Glutamatergic neuron (in vitro differentiated cells): ENCODE measurements at regions not wholly inside any gene's neighbourhood (a gene's known extent, or its start where the extent isn't known, plus 50 kb on each side); places are given as distances from the start of the nearest gene placed in this dataset.

Source experiments
- DNase-seq: peaks from one replicate; pipeline ENCODE4 v3.0.0; 2022
- H3K27ac Mint-ChIP-seq: one replicate; pipeline ENCODE4 v1.8.0; 2020; ENCODE audit warnings: mild to moderate bottlenecking, mixed read lengths, inconsistent platforms; ENCODE audit not compliant: unreplicated experiment
- H3K27me3 Mint-ChIP-seq: one replicate; pipeline ENCODE4 v1.8.0; 2020; ENCODE audit warnings: mild to moderate bottlenecking, moderate library complexity, mixed read lengths, inconsistent platforms; ENCODE audit not compliant: unreplicated experiment
- H3K36me3 Mint-ChIP-seq: one replicate; pipeline ENCODE4 v1.8.0; 2020; ENCODE audit warnings: mild to moderate bottlenecking, mixed read lengths, inconsistent platforms; ENCODE audit not compliant: unreplicated experiment
- H3K4me1 Mint-ChIP-seq: one replicate; pipeline ENCODE4 v1.8.0; 2020; ENCODE audit warnings: mild to moderate bottlenecking, low read depth, mixed read lengths, inconsistent platforms; ENCODE audit not compliant: unreplicated experiment
- H3K4me3 Mint-ChIP-seq: one replicate; pipeline ENCODE4 v1.8.0; 2020; ENCODE audit warnings: mild to moderate bottlenecking, mixed read lengths, inconsistent platforms; ENCODE audit not compliant: unreplicated experiment
- H3K9me3 Mint-ChIP-seq: one replicate; pipeline ENCODE4 v1.8.0; 2020; ENCODE audit warnings: mild to moderate bottlenecking, moderate library complexity, mixed read lengths, inconsistent platforms; ENCODE audit not compliant: unreplicated experiment
- CTCF ChIP-seq: fragments of 200-600 bp; sonication (generic); IDR thresholded peaks from one replicate; pipeline ENCODE4 v1.5.0; 2021; ENCODE audit not compliant: partially characterized antibody, unreplicated experiment

DNA sequence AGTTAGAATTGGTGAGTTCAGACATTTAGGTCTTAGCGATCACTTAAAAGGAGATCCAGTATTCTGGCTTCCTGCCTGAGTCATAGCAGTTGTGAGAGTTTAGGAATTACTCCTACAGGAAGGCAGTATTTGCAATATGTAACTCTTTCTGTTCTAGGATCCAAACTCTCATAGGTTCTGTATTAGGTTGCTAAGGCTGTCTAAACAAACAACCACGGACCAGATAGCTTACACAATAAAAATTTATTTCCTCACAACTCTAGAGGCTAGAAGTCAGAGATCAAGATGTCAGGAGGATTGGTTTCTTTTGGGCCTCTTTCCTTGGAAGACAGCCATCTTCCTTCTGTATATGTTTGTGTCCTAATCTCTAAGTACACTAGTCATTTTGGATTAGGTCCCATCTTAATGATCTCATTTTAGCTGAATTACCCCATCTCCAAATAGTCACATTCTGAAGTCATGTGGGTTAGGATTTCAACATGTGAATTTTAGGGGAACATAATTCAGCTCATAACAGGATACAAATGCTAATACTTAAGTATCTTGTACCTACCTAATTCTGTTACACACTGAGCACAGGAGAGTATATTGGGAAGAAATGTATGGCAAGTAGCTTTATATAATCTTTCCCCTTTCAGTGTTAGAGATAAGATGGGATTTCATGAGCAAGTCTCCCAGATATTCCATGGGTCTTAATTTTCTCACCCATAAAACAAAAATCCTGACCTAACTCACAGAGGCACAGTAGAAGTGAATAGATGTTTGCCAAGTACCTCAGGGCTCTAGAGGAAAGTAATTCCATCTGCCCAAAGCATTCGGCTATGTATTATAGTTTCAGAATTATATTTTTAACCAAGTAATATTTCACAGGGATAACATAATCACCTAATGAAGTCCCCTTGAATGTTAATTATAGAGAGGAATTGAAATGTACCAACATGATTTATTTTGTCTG, 144.4 kb downstream of the PTBP2 start:
- no peak overlapping the region for H3K4me3 Mint-ChIP-seq
- no peaks in the 10 kb centered on the region for H3K4me1 Mint-ChIP-seq
- no peaks in the 10 kb centered on the region for H3K9me3 Mint-ChIP-seq
- no peaks in the 10 kb centered on the region for H3K27me3 Mint-ChIP-seq
- peaks cover 8% of the 10 kb centered on the region for H3K36me3 Mint-ChIP-seq
- no peak for DNase-seq
- H3K27ac Mint-ChIP-seq, result no peak overlapping the region
- TF ChIP-seq CTCF, result no peak

DNA sequence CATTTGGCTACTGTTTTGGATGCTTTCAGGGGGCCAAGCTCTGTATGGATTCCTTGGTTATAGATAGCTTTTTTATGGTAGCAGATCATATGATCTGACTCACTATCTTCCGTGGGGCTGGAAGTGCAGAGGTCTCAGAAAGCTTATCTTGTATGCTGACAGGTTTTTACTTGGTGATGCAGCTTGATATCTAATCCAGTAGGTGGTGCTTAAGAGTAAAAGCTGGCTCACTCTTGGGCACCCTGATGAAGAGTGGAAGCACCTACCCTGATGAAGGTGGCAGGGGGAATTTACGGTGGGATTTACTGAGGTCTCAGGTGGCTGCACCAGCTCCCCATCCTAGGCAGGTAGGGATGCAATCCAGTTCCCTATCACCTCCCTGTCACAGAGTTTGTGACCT, 151.2 kb downstream of the PTBP2 start:
- H3K27ac Mint-ChIP-seq, result no peak overlapping the region
- no peak for TF ChIP-seq CTCF
- no peaks in the 10 kb centered on the region for H3K4me1 Mint-ChIP-seq
- peaks cover 4% of the 10 kb centered on the region for H3K9me3 Mint-ChIP-seq
- no peak for DNase-seq
- peaks cover 30% of the 10 kb centered on the region for H3K36me3 Mint-ChIP-seq
- no peaks in the 10 kb centered on the region for H3K27me3 Mint-ChIP-seq
- no peak overlapping the region for H3K4me3 Mint-ChIP-seq

- peaks cover 4% of the 10 kb centered on the region for H3K36me3 Mint-ChIP-seq
- H3K27me3 Mint-ChIP-seq, result no peaks in the 10 kb centered on the region
- H3K4me3 Mint-ChIP-seq, result no peak overlapping the region
- no peaks in the 10 kb centered on the region for H3K4me1 Mint-ChIP-seq
- H3K9me3 Mint-ChIP-seq, result no peaks in the 10 kb centered on the region
- DNase-seq, result no peak
- TF ChIP-seq CTCF, result no peak
- H3K27ac Mint-ChIP-seq, result no peak overlapping the region
Observed at GRCh38 chr1:96878640-96879039, 157.1 kb downstream of the PTBP2 start.

DNA sequence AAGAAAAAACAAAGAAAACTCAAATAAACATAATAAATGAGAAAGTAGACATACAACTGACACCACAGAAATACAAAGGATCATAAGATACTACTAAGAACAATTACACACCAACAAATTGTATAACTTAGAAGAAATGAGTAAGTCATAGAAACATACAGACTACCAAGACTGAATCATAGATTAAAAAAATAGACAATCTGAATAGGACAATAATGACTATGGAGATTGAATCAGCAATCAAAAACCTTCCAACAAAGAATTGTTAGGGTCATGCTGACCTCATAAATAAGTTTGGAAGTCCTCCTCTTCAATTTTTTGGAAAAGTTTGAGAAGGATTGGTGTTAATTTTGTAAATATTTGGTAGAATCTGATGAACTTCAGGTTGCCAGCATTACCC, 159.0 kb downstream of the PTBP2 start:
- Mint-ChIP-seq H3K27ac (no peak overlapping the region), H3K27me3 (no peaks in the 10 kb centered on the region), H3K4me3 (no peak overlapping the region), H3K36me3 (no peaks in the 10 kb centered on the region), H3K4me1 (no peaks in the 10 kb centered on the region), H3K9me3 (no peaks in the 10 kb centered on the region)
- TF ChIP-seq CTCF, result no peak
- DNase-seq, result no peak

DNA sequence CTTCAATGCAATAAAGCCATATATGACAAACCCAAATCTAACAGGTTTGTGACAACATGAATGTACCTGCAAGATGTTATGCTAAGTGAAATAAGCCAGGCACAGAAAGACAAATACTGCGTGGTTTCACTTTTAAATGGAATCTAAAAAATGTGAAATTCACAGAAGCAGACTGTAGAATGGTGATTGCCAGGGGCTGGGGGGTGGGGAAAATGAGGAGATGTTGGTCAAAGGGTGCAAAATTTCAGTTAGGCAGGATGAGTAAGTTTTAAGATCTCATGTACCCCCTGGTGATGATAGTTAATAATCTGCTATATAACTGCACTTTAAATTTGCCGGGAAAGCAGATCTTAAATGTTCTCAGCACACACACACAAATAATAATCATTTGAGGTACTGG, 160.5 kb downstream of the PTBP2 start:
- no peaks in the 10 kb centered on the region for H3K27me3 Mint-ChIP-seq
- no peaks in the 10 kb centered on the region for H3K4me1 Mint-ChIP-seq
- H3K36me3 Mint-ChIP-seq, result no peaks in the 10 kb centered on the region
- no peak overlapping the region for H3K27ac Mint-ChIP-seq
- no peak for TF ChIP-seq CTCF
- H3K4me3 Mint-ChIP-seq, result no peak overlapping the region
- no peaks in the 10 kb centered on the region for H3K9me3 Mint-ChIP-seq
- DNase-seq, result no peak
